ENCODE measurements at regions not wholly inside any gene's neighbourhood (a gene's known extent, or its start where the extent isn't known, plus 50 kb on each side); places are given as distances from the start of the nearest gene placed in this dataset.

DNA sequence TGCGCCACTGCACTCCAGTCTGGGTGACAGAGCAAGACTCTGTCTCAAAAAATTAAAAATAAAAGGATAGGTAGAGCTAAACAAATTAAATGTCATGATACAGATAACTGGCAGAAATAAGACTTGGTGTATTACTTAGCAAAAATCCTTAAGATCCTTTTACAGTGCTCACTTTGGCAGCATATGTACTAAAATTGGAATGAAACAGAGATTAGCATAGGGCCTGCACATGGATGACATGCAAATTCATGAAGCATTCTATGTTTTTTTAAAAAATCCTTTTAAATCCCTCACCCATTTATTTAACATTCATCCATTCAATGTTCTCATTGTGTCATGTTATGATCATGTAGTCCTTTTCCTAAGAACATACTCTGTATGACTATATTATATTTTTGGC, 528.8 kb downstream of the CD83 start:
- no peak for ATAC-seq
- TF ChIP-seq, protein P1, sequence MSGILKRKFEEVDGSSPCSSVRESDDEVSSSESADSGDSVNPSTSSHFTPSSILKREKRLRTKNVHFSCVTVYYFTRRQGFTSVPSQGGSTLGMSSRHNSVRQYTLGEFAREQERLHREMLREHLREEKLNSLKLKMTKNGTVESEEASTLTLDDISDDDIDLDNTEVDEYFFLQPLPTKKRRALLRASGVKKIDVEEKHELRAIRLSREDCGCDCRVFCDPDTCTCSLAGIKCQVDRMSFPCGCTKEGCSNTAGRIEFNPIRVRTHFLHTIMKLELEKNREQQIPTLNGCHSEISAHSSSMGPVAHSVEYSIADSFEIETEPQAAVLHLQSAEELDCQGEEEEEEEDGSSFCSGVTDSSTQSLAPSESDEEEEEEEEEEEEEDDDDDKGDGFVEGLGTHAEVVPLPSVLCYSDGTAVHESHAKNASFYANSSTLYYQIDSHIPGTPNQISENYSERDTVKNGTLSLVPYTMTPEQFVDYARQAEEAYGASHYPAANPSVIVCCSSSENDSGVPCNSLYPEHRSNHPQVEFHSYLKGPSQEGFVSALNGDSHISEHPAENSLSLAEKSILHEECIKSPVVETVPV (CRISPR knock-in tag; IDR thresholded peaks at IDR 0.05), result no peak
- no peak for TF ChIP-seq ZC3H10 (CRISPR knock-in tag; IDR thresholded peaks at IDR 0.05)
- TF ChIP-seq SNAI2 (CRISPR knock-in tag; IDR thresholded peaks at IDR 0.05), result no peak
- TF ChIP-seq ARNTL (CRISPR knock-in tag; IDR thresholded peaks at IDR 0.05; ENCODE audit: borderline replicate concordance, low read depth), result no peak
- TF ChIP-seq CSDC2 (CRISPR knock-in tag; IDR thresholded peaks at IDR 0.05), result no peak
- TF ChIP-seq, protein P2, sequence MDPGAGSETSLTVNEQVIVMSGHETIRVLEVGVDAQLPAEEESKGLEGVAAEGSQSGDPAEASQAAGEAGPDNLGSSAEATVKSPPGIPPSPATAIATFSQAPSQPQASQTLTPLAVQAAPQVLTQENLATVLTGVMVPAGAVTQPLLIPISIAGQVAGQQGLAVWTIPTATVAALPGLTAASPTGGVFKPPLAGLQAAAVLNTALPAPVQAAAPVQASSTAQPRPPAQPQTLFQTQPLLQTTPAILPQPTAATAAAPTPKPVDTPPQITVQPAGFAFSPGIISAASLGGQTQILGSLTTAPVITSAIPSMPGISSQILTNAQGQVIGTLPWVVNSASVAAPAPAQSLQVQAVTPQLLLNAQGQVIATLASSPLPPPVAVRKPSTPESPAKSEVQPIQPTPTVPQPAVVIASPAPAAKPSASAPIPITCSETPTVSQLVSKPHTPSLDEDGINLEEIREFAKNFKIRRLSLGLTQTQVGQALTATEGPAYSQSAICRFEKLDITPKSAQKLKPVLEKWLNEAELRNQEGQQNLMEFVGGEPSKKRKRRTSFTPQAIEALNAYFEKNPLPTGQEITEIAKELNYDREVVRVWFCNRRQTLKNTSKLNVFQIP (CRISPR knock-in tag; IDR thresholded peaks at IDR 0.05; ENCODE audit: borderline replicate concordance, low read depth), result no peak
- no peak for TF ChIP-seq ZNF8 (CRISPR knock-in tag; IDR thresholded peaks at IDR 0.05)
- TF ChIP-seq ZFP3 (CRISPR knock-in tag; IDR thresholded peaks at IDR 0.05), result no peak
- no peak for TF ChIP-seq BACH2 (CRISPR knock-in tag; IDR thresholded peaks at IDR 0.05; ENCODE audit: borderline replicate concordance)

DNA sequence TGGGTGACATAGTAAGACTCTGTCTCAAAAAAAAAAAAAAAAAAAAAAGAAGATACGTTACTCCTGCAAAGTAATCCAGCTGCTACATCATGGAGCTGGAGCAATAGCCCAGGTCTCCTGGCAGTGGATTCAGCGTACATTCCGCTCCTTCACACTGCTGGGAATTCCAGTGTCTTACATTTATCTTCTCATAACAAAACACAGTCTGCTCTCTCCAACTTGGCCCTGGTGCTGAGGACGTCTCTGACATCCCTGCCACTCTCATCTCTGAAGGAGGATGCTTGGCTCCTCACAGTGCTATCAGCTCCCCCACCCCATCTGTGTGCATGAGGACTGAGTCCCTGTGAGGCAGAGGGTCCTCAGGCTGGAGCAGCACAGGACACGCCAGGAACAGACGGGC, 529.8 kb downstream of the CD83 start:
- no peak for ATAC-seq
- TF ChIP-seq SNAI2 (CRISPR knock-in tag; IDR thresholded peaks at IDR 0.05), result no peak
- no peak for TF ChIP-seq ZFP30 (CRISPR knock-in tag; IDR thresholded peaks at IDR 0.05)
- no peak for TF ChIP-seq OSR1 (CRISPR knock-in tag; IDR thresholded peaks at IDR 0.05)

DNA sequence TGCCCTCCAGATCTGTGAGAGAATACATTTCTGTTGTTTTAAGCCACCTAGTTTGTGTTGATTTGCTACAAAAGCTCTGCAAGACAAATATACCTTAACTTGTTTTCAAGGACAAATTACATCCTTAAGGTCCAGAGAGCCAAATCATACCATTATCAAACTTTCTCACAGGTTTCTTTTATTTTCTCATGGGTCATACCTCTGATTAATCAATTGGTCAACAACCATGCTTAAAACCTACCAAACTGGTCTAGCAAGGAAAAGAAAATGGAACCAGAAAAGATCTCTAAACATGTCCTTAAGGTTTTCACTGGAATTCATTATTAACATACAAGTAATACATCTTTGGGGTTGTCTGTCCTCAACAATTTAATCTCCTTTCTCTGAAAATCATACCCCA, 535.0 kb downstream of the CD83 start:
- ATAC-seq, result no peak
- TF ChIP-seq BACH2 (CRISPR knock-in tag; IDR thresholded peaks at IDR 0.05; ENCODE audit: borderline replicate concordance) (no peak), TCF4 (CRISPR knock-in tag; IDR thresholded peaks at IDR 0.05; ENCODE audit: borderline replicate concordance) (no peak), ESRRG (CRISPR knock-in tag; IDR thresholded peaks at IDR 0.05) (no peak), TOX (CRISPR knock-in tag; IDR thresholded peaks at IDR 0.05; ENCODE audit: borderline replicate concordance) (no peak), RARB (CRISPR knock-in tag; IDR thresholded peaks at IDR 0.05) (no peak), SNAI2 (CRISPR knock-in tag; IDR thresholded peaks at IDR 0.05) (no peak), OSR1 (CRISPR knock-in tag; IDR thresholded peaks at IDR 0.05) (no peak), PPARA (CRISPR knock-in tag; IDR thresholded peaks at IDR 0.05; ENCODE audit: borderline replicate concordance) (no peak), GLIS3 (CRISPR knock-in tag; IDR thresholded peaks at IDR 0.05) (no peak), ISL1 (CRISPR knock-in tag; IDR thresholded peaks at IDR 0.05) (no peak), ZNF70 (CRISPR knock-in tag; IDR thresholded peaks at IDR 0.05) (no peak), CSDC2 (CRISPR knock-in tag; IDR thresholded peaks at IDR 0.05) (no peak)

DNA sequence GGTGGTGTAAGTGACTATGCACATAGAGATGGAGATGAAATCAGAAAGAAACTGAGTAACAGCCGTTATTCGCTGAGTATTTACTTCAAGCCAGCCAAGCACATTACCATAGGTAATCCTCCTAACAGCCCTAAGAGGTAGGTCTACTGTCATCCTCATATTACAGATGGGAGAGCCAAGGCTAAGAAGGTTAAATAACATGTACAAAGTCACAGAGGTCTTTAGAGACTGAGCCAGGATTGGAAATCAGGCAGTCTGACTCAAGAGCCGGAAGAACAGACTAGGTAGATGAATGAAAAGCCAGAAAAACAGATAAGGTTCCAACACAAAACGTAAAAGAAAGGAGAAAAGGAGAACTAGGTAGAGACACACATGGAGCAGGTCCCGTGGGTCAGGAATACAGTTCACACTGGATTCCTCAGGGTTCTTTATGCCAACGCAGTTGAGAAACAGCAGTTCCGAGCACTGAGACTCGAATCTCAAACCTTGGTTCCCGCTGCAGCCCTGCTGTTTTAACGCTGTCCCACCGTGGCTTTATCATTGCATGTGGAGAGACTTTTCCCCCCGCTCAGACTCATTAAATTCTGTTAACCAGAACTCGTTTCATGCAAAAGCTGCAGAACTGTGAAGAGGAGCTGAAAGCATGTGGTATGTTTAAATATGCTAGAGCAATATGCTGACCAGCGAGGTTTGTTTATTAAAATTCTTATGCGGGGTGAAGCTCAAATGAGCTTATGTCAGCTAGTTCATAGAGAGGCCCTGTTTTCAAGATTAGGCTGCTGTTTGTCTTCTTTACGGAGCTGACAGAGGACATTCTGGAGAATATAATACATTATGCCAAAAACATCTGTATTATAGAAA, 537.9 kb downstream of the CD83 start:
- TF ChIP-seq PPARA (CRISPR knock-in tag; IDR thresholded peaks at IDR 0.05; ENCODE audit: borderline replicate concordance), result no peak
- no peak for TF ChIP-seq GLIS3 (CRISPR knock-in tag; IDR thresholded peaks at IDR 0.05)
- no peak for TF ChIP-seq TOX (CRISPR knock-in tag; IDR thresholded peaks at IDR 0.05; ENCODE audit: borderline replicate concordance)
- TF ChIP-seq OSR1 (CRISPR knock-in tag; IDR thresholded peaks at IDR 0.05), result no peak
- no peak for TF ChIP-seq ISL1 (CRISPR knock-in tag; IDR thresholded peaks at IDR 0.05)
- TF ChIP-seq, protein P2 (CRISPR knock-in tag; IDR thresholded peaks at IDR 0.05; ENCODE audit: borderline replicate concordance, low read depth), result no peak
- no peak for TF ChIP-seq RARB (CRISPR knock-in tag; IDR thresholded peaks at IDR 0.05)
- TF ChIP-seq CSDC2 (CRISPR knock-in tag; IDR thresholded peaks at IDR 0.05), result no peak
- no peak for TF ChIP-seq ZFP3 (CRISPR knock-in tag; IDR thresholded peaks at IDR 0.05)
- TF ChIP-seq, protein P3, sequence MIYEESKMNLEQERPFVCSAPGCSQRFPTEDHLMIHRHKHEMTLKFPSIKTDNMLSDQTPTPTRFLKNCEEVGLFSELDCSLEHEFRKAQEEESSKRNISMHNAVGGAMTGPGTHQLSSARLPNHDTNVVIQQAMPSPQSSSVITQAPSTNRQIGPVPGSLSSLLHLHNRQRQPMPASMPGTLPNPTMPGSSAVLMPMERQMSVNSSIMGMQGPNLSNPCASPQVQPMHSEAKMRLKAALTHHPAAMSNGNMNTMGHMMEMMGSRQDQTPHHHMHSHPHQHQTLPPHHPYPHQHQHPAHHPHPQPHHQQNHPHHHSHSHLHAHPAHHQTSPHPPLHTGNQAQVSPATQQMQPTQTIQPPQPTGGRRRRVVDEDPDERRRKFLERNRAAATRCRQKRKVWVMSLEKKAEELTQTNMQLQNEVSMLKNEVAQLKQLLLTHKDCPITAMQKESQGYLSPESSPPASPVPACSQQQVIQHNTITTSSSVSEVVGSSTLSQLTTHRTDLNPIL (CRISPR knock-in tag; IDR thresholded peaks at IDR 0.05; ENCODE audit: low read depth), result no peak
- TF ChIP-seq ESRRG (CRISPR knock-in tag; IDR thresholded peaks at IDR 0.05), result no peak
- no peak for TF ChIP-seq ARNTL (CRISPR knock-in tag; IDR thresholded peaks at IDR 0.05; ENCODE audit: borderline replicate concordance, low read depth)
- TF ChIP-seq, protein P4, sequence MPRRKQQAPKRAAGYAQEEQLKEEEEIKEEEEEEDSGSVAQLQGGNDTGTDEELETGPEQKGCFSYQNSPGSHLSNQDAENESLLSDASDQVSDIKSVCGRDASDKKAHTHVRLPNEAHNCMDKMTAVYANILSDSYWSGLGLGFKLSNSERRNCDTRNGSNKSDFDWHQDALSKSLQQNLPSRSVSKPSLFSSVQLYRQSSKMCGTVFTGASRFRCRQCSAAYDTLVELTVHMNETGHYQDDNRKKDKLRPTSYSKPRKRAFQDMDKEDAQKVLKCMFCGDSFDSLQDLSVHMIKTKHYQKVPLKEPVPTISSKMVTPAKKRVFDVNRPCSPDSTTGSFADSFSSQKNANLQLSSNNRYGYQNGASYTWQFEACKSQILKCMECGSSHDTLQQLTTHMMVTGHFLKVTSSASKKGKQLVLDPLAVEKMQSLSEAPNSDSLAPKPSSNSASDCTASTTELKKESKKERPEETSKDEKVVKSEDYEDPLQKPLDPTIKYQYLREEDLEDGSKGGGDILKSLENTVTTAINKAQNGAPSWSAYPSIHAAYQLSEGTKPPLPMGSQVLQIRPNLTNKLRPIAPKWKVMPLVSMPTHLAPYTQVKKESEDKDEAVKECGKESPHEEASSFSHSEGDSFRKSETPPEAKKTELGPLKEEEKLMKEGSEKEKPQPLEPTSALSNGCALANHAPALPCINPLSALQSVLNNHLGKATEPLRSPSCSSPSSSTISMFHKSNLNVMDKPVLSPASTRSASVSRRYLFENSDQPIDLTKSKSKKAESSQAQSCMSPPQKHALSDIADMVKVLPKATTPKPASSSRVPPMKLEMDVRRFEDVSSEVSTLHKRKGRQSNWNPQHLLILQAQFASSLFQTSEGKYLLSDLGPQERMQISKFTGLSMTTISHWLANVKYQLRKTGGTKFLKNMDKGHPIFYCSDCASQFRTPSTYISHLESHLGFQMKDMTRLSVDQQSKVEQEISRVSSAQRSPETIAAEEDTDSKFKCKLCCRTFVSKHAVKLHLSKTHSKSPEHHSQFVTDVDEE (CRISPR knock-in tag; IDR thresholded peaks at IDR 0.05), result no peak
- TF ChIP-seq, protein P1 (CRISPR knock-in tag; IDR thresholded peaks at IDR 0.05), result no peak
- ATAC-seq, result no peak
